Natural killer cell (primary cell): ENCODE measurements at regions not wholly inside any gene's neighbourhood (a gene's known extent, or its start where the extent isn't known, plus 50 kb on each side); places are given as distances from the start of the nearest gene placed in this dataset.

Source experiments
- ATAC-seq, 3 donors: fragments of 150-1000 bp in 2 of 3; fragments of 200-7000 bp in 1 of 3; cut with Tn5 transposase; 1 replicate in 1 of 3; 2 replicates in 2 of 3; pipeline ENCODE4 v1.10.0; 2021; ENCODE audit warnings: mild to moderate bottlenecking in 2 of 3, moderate library complexity in 2 of 3
- DNase-seq, 2 donors: peaks; one replicate each; pipeline versions ENCODE4 v3.0.0 to v3.0.0-alpha.2; 2013 to 2021; ENCODE audit warnings: mixed read lengths in 1 of 2
- H3K27ac ChIP-seq: one replicate; pipeline ENCODE4 v1.5.1; 2013; ENCODE audit warnings: mild to moderate bottlenecking, low read length
- H3K27me3 ChIP-seq: one replicate; pipeline ENCODE4 v1.6.1; 2013; ENCODE audit warnings: low read length; ENCODE audit not compliant: control insufficient read depth, insufficient read depth
- H3K36me3 ChIP-seq: one replicate; pipeline ENCODE4 v1.6.1; 2013; ENCODE audit warnings: low read length; ENCODE audit not compliant: control insufficient read depth, insufficient read depth
- H3K4me1 ChIP-seq: one replicate; pipeline ENCODE4 v1.6.1; 2013; ENCODE audit warnings: low read length; ENCODE audit not compliant: control insufficient read depth, insufficient read depth
- H3K4me3 ChIP-seq: one replicate; pipeline ENCODE4 v1.5.1; 2013; ENCODE audit warnings: low read length
- H3K9me3 ChIP-seq: one replicate; pipeline ENCODE4 v1.6.1; 2013; ENCODE audit warnings: low read length; ENCODE audit not compliant: control insufficient read depth, insufficient read depth
- H3K27ac Mint-ChIP-seq, 2 donors: one replicate each; pipeline ENCODE4 v1.8.0; 2022; ENCODE audit warnings: mild to moderate bottlenecking in 2 of 2, mixed read lengths in 2 of 2, moderate library complexity in 1 of 2
- H3K27me3 Mint-ChIP-seq, 2 donors: one replicate each; pipeline ENCODE4 v1.8.0; 2022; ENCODE audit warnings: low read depth in 2 of 2, mixed read lengths in 2 of 2
- H3K36me3 Mint-ChIP-seq: one replicate; pipeline ENCODE4 v1.8.0; 2022; ENCODE audit warnings: mixed read lengths
- H3K4me1 Mint-ChIP-seq, 2 donors: one replicate each; pipeline ENCODE4 v1.8.0; 2022; ENCODE audit warnings: mixed read lengths in 2 of 2
- H3K4me3 Mint-ChIP-seq: one replicate; pipeline ENCODE4 v1.8.0; 2022; ENCODE audit warnings: mild to moderate bottlenecking, moderate library complexity, mixed read lengths
- H3K9me3 Mint-ChIP-seq, 2 donors: one replicate each; pipeline ENCODE4 v1.8.0; 2022; ENCODE audit warnings: mixed read lengths in 2 of 2
- WGBS: methylation state at CpG from one replicate; pipeline ENCODE4 v1.1.7; 2013; ENCODE audit warnings: missing lambda C conversion rate; ENCODE audit not compliant: insufficient coverage; 5-methylcytosine and 5-hydroxymethylcytosine counted together
- intact Hi-C: fragments of 100-400 bp; cut with micrococcal nuclease; formaldehyde crosslinking; loops from one replicate; pipeline ENCODE4 v1.14.2; 2022
- TF ChIP-seq, protein P1 (sequence below): fragments of 200-600 bp; IDR thresholded peaks from one replicate; pipeline ENCODE4 v1.8.0; 2022; ENCODE audit warnings: antibody characterized with exemption

DNA sequence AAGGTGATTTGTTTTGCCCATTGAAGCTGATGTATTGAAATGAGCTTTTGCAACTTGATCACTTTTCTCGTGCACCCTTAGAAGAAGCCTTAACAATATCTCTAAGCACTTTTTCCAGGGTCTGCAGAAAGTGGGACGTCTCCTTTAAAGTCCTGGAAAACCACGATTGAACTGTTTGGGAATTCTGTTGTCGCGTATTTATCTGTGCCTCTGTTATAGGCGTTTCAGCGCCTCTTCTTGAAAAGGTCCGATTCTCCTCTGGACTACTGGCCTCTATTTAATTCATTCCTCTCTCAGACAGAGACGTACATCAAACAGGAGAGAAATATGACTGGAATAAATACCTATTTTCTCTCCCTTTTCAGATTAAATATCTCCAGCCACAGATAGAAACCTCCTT lies 262.4 kb upstream of the PSMD7 start:
- no peak for ATAC-seq
- H3K27me3 ChIP-seq, result no peaks in the 10 kb centered on the region
- H3K27ac ChIP-seq, result no peak overlapping the region
- H3K9me3 Mint-ChIP-seq, result no peaks in the 10 kb centered on the region
- H3K4me3 ChIP-seq, result no peak overlapping the region
- WGBS, result 90% methylated on average over 9 of the region's 9 CpGs
- no peaks in the 10 kb centered on the region for H3K4me1 Mint-ChIP-seq
- DNase-seq, result no peak
- no peak overlapping the region for H3K4me3 Mint-ChIP-seq
- peaks cover 3 to 6% of the 10 kb centered on the region in 2 donors for H3K27me3 Mint-ChIP-seq
- intact Hi-C loops, result no loop called here
- no peaks in the 10 kb centered on the region for H3K36me3 Mint-ChIP-seq
- TF ChIP-seq, protein P1, sequence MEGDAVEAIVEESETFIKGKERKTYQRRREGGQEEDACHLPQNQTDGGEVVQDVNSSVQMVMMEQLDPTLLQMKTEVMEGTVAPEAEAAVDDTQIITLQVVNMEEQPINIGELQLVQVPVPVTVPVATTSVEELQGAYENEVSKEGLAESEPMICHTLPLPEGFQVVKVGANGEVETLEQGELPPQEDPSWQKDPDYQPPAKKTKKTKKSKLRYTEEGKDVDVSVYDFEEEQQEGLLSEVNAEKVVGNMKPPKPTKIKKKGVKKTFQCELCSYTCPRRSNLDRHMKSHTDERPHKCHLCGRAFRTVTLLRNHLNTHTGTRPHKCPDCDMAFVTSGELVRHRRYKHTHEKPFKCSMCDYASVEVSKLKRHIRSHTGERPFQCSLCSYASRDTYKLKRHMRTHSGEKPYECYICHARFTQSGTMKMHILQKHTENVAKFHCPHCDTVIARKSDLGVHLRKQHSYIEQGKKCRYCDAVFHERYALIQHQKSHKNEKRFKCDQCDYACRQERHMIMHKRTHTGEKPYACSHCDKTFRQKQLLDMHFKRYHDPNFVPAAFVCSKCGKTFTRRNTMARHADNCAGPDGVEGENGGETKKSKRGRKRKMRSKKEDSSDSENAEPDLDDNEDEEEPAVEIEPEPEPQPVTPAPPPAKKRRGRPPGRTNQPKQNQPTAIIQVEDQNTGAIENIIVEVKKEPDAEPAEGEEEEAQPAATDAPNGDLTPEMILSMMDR, result no peak
- H3K36me3 ChIP-seq, result no peaks in the 10 kb centered on the region
- H3K9me3 ChIP-seq, result no peaks in the 10 kb centered on the region
- H3K4me1 ChIP-seq, result no peaks in the 10 kb centered on the region
- no peak overlapping the region for H3K27ac Mint-ChIP-seq

DNA sequence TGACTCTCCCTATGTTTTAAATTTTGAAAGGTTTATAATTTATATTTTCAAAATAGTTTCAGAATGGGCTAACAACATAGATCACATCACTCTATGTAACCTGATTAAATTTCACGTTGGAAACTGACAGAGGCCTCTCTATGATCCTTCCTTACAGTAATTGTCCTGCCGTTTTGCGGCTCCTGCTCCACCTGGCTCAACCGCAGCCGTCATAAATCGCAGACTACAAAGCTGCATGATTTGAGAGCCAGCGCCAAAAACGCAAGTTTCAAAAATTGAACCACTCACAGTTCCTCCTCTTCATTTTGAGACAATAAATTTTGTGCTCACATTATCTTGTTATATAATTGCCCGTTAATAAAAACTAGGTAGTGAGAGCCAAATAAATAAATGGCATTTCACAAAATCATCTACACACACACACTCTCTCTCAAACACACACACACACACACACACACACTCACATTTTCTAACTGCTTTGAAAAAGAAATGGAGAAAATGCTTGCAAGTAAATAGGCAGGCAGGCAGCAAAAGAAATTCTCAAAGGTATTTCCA lies 263.1 kb upstream of the PSMD7 start:
- Histone ChIP-seq H3K27me3 (no peaks in the 10 kb centered on the region), H3K4me1 (no peaks in the 10 kb centered on the region), H3K27ac (no peak overlapping the region), H3K4me3 (no peak overlapping the region), H3K36me3 (no peaks in the 10 kb centered on the region), H3K9me3 (no peaks in the 10 kb centered on the region)
- WGBS, result 58% methylated on average over 9 of the region's 9 CpGs
- intact Hi-C loops, result no loop called here
- H3K36me3 Mint-ChIP-seq, result no peaks in the 10 kb centered on the region
- ATAC-seq, result no peak
- H3K27ac Mint-ChIP-seq, result no peak overlapping the region
- TF ChIP-seq, protein P1, result no peak
- H3K4me1 Mint-ChIP-seq, result no peaks in the 10 kb centered on the region
- no peak for DNase-seq
- no peak overlapping the region for H3K4me3 Mint-ChIP-seq
- H3K9me3 Mint-ChIP-seq, result no peaks in the 10 kb centered on the region
- H3K27me3 Mint-ChIP-seq, result peaks cover 3 to 6% of the 10 kb centered on the region in 2 donors

DNA sequence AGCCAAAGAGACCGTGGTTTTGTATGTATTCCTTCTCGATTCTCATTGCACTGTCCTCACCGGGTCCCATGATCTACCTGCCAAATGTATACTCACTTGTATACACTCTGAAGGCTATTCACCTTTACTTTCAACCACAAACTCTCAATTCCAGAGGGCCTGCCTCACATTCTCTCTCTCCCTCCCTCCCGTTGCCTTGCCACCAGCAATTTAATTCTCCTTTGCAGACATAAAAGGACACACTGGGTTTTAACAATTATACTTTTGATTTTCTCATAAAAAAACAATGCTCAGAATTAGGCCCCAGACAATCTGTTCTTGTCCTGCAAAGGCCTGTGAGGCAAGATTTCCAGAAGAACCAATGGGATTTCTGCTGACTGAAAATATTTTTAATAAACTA lies 265.1 kb upstream of the PSMD7 start:
- Mint-ChIP-seq H3K27me3 (peaks cover 0 to 3% of the 10 kb centered on the region in 2 donors), H3K9me3 (peaks cover 0 to 1% of the 10 kb centered on the region in 2 donors), H3K4me1 (no peaks in the 10 kb centered on the region), H3K36me3 (no peaks in the 10 kb centered on the region), H3K4me3 (no peak overlapping the region), H3K27ac (no peak overlapping the region)
- no peaks in the 10 kb centered on the region for H3K36me3 ChIP-seq
- 88% methylated on average over 4 of the region's 4 CpGs for WGBS
- TF ChIP-seq, protein P1, result no peak
- H3K27me3 ChIP-seq, result no peaks in the 10 kb centered on the region
- intact Hi-C loops, result no loop called here
- H3K4me1 ChIP-seq, result no peaks in the 10 kb centered on the region
- no peak overlapping the region for H3K27ac ChIP-seq
- no peak for ATAC-seq
- H3K4me3 ChIP-seq, result no peak overlapping the region
- no peak for DNase-seq
- H3K9me3 ChIP-seq, result no peaks in the 10 kb centered on the region

GRCh38 chr16:74030000-74030706 lies 266.5 kb upstream of the PSMD7 start:
- H3K27ac Mint-ChIP-seq, result no peak overlapping the region
- Histone ChIP-seq H3K4me1 (no peaks in the 10 kb centered on the region), H3K36me3 (no peaks in the 10 kb centered on the region), H3K9me3 (no peaks in the 10 kb centered on the region), H3K27me3 (no peaks in the 10 kb centered on the region), H3K4me3 (no peak overlapping the region), H3K27ac (no peak overlapping the region)
- no peaks in the 10 kb centered on the region for H3K27me3 Mint-ChIP-seq
- H3K4me3 Mint-ChIP-seq, result no peak overlapping the region
- TF ChIP-seq, protein P1, result no peak
- ATAC-seq (no peak), DNase-seq (no peak)
- no peaks in the 10 kb centered on the region for H3K36me3 Mint-ChIP-seq
- 80% methylated on average over 10 of the region's 10 CpGs for WGBS
- intact Hi-C loops, result no loop called here
- H3K9me3 Mint-ChIP-seq, result peaks cover 0 to 2% of the 10 kb centered on the region in 2 donors
- no peaks in the 10 kb centered on the region for H3K4me1 Mint-ChIP-seq
